Heart left ventricle (tissue), 13 donors: ENCODE measurements at regions not wholly inside any gene's neighbourhood (a gene's known extent, or its start where the extent isn't known, plus 50 kb on each side); places are given as distances from the start of the nearest gene placed in this dataset.

ENCODE experiments used
- CTCF ChIP-seq, 12 donors: fragments of 200-600 bp; sonication (generic) in 4 of 12; IDR thresholded peaks; one replicate each; pipeline versions ENCODE4 v1.5.0 to v1.8.0; 2018 to 2022; ENCODE audit warnings: antibody characterized with exemption in 12 of 12, mild to moderate bottlenecking in 5 of 12
- POLR2A ChIP-seq, 2 donors: fragments of 450-650 bp; IDR thresholded peaks; one replicate each; pipeline ENCODE4 v1.6.1; 2017; ENCODE audit warnings: antibody characterized with exemption in 2 of 2, mild to moderate bottlenecking in 2 of 2, moderate library complexity in 2 of 2
- donor health status: ischemic (EF 13 %, LVEDD 7.1; RV severe dilation, severe dysfunction).
- donor health status: DM: no; HTN: yes; CAD: no.
- donor health status: DM: no; HTN: no; CAD: no.
- donor health status: ischemic (EF 25% LVEDD 6.9; RV normal size, moderate dysfunction).
- donor health status: ischemic (EF 25% LVEDD 5.7; RV mildly dilated, moderate dysfunction).
- donor health status: ischemic (EF 35%, LVEDD 5.7; RV mildly dilated, moderate dysfunction).
- donor health status: nonischemic (EF 11% LVEDD 7.7; RV severe dilation, severe dysfunction).
- donor health status: DM: yes; HTN: yes; CAD: no.
- donor health status: PGD.
- donor health status: ischemic (EF 29% LVEDD 5.4; RV normal size, mild dysfunction).
- donor health status: nonischemic (EF 23%, LVEDD 6.1; RV moderate dilation, normal function).

- TF ChIP-seq POLR2A (IDR thresholded peaks at IDR 0.05) (no peak), CTCF (IDR thresholded peaks at IDR 0.05) (no peak)
Measured at GRCh38 chr5:5062525-5063302, 77.4 kb upstream of the ADAMTS16 start.
